GM23248 (cell line): ENCODE measurements at regions not wholly inside any gene's neighbourhood (a gene's known extent, or its start where the extent isn't known, plus 50 kb on each side); places are given as distances from the start of the nearest gene placed in this dataset.

ENCODE experiments used
- EZH2 ChIP-seq: fragments of 200-600 bp; sonication (generic); IDR thresholded peaks from 2 replicates; pipeline ENCODE4 v1.6.1; 2018; ENCODE audit warnings: antibody characterized with exemption, mild to moderate bottlenecking; ENCODE audit not compliant: insufficient read depth, poor library complexity, severe bottlenecking
- EZH2phosphoT487 ChIP-seq: fragments of 200-600 bp; sonication (generic); IDR thresholded peaks from 2 replicates; pipeline ENCODE4 v1.6.1; 2018; ENCODE audit warnings: antibody characterized with exemption, moderate library complexity, mild to moderate bottlenecking, low read depth; ENCODE audit not compliant: insufficient read depth

DNA sequence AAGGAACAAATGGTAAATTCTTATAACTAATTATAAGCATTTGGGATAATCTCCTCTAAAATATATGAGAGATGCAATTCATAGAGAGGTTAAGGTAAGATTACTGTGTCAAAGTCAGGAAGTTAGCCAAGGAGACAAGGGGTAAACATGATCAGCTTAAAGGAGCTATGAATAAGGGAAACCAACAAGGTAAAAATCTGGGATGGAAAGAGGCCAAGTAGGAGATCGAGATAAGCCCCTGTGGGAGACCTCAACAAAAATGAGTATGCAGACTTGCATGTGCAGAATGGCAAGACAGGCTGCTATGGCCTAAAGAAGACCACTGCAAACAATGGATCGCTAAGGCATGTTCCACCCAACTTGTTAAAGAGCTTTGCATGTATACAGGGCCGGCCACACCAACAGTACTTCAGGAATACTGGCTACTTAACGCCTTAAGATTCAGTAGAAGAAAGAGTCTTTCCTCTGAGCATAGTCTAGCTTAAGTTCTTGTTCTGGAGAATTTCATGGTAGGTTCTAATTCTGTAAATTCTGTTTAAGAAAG is 738.6 kb downstream of the GALC start:
- TF ChIP-seq EZH2: no peak
- no peak for TF ChIP-seq EZH2phosphoT487
